ENCODE measurements at regions not wholly inside any gene's neighbourhood (a gene's known extent, or its start where the extent isn't known, plus 50 kb on each side); places are given as distances from the start of the nearest gene placed in this dataset.
"Not testable (repeated sequence)": the region's sequence is repeated elsewhere in the genome, so short reads cannot be mapped to it uniquely, and the experiment has no call there.

DNA sequence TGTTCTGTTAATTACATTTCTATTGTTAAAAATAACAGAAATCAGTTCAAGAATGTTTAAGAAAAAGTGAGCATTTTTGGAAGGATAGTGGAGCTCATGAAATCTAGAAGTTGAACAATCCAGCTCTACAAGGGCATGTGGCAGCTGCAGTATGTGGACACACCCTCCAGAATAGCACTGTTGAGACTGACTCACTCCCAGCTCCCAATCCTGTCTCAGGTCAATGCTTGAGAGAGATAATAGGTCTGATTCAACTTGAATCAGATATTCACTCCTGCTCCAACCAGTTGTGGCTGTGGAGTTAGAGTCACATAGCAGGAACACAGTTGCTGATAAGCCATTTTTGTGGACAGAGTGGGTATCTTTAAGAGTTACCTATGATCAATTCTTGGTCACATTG is 113.0 kb upstream of the NTF3 start:
- DNase-seq, result no peak

GRCh38 chr12:5328669-5329517 is 103.0 kb upstream of the NTF3 start:
- no peak for DNase-seq

DNA sequence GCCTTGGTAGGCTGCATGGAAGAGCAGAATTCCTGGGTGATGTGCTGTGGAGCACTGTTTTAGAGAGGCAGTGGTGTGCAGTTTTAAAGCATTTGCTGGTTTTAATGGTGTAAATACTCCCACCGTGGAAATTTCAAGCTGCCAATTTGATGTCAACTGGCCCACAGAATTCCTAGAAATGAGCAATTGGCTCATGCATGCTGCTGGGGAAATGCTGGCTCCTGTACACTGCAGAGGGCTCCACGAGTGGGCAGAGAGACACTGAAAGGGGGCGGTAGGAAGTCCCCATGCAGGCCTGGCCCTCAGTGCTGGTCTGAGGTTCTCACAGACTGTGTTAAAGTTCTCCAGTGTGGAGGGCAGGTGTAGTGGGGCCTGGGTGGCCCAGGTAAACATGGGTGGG is 99.4 kb upstream of the NTF3 start:
- no peak for DNase-seq

- DNase-seq, result no peak
These were observed 98.8 kb upstream of the NTF3 start for GRCh38 chr12:5333096-5333495.

- no peak for DNase-seq
These were observed 96.8 kb upstream of the NTF3 start for GRCh38 chr12:5335069-5335468.

- DNase-seq, result not testable (repeated sequence)
These were observed 90.8 kb upstream of the NTF3 start for GRCh38 chr12:5341086-5341485.

- no peak for DNase-seq
These were observed 88.2 kb upstream of the NTF3 start for GRCh38 chr12:5343711-5344110.

GRCh38 chr12:5344131-5344530 is 87.8 kb upstream of the NTF3 start:
- DNase-seq, result no peak

GRCh38 chr12:5345534-5345933 is 86.4 kb upstream of the NTF3 start:
- no peak for DNase-seq

GRCh38 chr12:5348057-5348456 is 83.9 kb upstream of the NTF3 start:
- no peak for DNase-seq

- DNase-seq, result no peak
These were observed 83.4 kb upstream of the NTF3 start for GRCh38 chr12:5348491-5348890.

- no peak for DNase-seq
These were observed 67.7 kb upstream of the NTF3 start for GRCh38 chr12:5364036-5364770.

DNA sequence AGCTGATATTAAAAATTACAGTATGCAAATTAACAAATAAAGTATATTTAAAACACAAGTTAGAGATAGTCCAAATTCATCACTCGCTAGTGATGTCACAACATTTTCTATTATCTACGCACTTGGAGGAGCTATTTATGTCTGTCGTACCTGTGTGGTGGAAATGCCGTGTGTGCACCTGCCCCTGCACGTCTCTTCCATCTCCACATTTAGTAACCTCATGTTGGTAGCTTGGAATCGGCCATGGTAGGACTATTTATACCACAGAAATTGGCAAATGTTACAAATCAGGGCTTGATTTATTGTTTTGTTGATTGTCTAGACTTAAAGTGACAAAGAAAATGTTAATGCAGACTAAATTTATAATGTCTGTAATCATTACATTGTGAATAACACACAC is 62.6 kb upstream of the NTF3 start:
- DNase-seq, result no peak

GRCh38 chr12:5371631-5372030 is 60.3 kb upstream of the NTF3 start:
- no peak for DNase-seq

DNA sequence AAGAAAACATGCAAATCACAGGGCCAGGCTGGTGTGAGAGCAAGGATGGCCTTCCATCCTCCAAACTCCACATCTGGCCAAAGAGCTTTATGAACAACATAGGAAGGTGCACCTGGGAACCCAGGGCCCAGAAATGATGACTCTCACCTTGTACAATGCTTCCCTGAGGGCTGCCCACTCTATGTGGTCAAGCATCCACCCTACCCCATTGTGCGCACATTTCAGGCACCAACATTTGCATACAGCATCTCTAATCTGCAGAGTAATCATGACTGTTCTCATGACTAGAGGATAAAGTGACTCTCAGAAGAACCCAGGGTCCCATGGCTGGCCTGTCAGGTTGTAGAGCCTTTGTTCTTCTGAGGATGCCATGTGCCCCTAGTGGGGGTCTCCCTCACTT is 57.2 kb upstream of the NTF3 start:
- no peak for DNase-seq

DNA sequence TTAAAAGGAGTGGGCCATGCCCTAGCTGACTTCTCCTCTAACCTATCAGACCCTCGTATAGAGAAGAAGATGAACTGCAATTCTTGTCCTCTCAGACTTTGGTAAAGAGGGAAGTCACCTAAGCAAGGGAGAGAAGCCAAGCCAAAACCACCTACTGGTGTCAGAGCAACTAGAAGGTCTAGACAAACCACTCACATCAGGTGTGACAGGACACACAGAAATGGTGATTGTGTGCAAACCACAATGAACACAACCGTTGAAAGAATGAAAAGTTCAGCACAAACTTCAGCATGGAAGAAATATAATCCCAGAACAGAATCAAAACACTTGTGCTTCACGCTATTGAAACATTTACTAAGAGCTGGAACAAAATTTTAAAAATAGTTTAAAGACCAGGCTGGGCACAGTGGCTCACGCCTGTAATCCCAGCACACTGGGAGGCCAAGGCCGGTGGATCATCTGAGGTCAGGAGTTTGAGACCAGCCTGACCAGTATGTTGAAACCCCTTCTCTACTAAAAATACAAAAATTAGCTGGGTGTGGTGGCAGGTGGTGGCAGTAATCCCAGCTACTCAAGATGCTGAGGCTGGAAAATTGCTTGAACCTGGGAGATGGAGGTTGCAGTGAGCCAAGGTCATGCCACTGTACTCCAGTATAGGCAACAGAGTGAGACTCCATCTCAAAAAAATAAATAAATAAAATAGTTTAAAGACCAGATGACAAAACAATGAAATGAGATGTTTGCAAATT is 56.2 kb upstream of the NTF3 start:
- no peak for DNase-seq

DNA sequence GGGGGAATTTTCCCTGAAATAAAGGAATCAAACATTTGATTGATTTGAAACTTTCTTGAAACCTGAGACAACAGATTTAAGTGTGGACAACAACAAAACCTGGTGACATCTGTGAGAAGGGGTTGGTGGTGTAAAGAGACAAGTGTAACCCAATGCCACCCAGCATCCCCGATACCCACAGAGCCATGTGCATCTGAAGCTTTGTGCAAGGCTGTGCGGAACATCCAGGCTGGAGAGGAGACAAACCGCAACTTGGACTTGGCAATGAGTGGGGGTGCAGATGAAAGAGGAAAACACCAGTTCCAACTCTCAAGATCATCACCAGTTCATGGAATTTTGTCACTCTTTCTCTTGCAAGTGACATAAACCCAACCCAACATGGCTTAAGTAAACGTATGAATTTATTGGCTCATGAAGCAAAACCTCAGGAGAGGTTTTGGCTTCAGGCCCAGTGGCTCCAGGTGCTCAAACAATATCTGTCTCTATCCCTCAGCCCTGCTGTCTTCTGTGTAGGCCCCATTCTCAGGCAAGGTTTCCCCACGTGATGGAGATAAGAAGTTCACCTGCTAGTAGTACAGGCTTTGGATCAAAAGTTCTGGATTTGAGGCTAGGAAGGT is 55.2 kb upstream of the NTF3 start:
- DNase-seq, result peak in 1 of 2 experiments; percentile 35

GRCh38 chr12:5377997-5378592 is 53.8 kb upstream of the NTF3 start:
- DNase-seq, result no peak

DNA sequence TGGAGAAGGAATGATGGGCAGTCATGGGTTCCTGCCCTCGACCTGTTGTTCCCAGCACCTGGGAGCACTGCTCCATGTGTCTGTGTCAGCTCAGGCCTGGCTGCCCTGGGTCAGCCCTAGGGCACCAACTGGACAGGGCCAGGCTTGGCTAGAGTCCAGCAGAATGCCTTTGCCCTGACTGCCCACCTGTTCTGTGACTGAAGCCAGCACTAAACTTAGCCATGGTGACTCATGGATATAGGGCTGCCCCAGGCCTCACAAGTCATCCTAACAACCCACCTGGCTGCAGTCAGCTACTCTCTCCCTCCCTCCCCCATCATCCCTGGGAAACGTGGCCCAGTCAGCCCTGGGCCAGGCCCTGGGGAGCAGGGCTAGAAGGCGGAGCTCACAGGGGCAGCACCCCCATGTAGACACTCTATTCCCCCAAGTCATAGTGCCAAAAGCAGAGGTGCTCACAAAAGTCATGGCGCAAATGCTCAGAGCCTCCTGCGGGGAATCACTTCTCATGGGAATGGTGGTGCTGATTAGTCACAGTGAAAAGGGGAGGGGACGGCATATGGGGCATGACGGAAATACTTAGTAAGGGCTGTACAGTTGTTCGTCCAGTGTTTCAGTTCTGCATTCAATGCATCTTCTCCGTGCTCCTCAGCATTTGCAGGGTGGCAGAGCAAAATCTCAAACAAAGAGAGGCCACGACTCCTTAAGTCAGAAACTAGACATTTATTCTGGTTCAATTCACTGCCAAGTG is 52.0 kb upstream of the NTF3 start:
- DNase-seq, result no peak

Data from NCI-H524 (cell line).